HEK293 (cell line): ENCODE measurements at regions not wholly inside any gene's neighbourhood (a gene's known extent, or its start where the extent isn't known, plus 50 kb on each side); places are given as distances from the start of the nearest gene placed in this dataset.
A peak's percentile ranks its signal among the peaks of the same experiment; 100 is the strongest.

ENCODE experiments used
- CTCF ChIA-PET: fragments of 350-600 bp; formaldehyde crosslinking; extraction: SDS; loops from one replicate; lab custom pipeline; 2021; ENCODE audit warnings: antibody characterized with exemption; lab: Yijun Ruan, JAX
- POLR2A ChIA-PET: fragments of 300-600 bp; formaldehyde crosslinking; extraction: SDS; loops from one replicate; lab custom pipeline; 2020; ENCODE audit warnings: antibody characterized with exemption, inconsistent platforms; lab: Yijun Ruan, JAX
- H3K27ac ChIP-seq: fragments of 200-500 bp; sonication (Bioruptor generic); 2 replicates; pipeline ENCODE4 v1.5.1; 2014; ENCODE audit warnings: low read depth, low read length, control low read depth, inconsistent platforms; ENCODE audit errors: extremely low read depth
- H3K36me3 ChIP-seq, 2 experiments: fragments of 200-500 bp in 1 of 2; sonication (Bioruptor generic) in 1 of 2; 1 replicate in 1 of 2; 2 replicates in 1 of 2; pipeline ENCODE4 v1.5.1; 2014 to 2017; ENCODE audit warnings: inconsistent platforms in 2 of 2, low read length in 2 of 2; ENCODE audit not compliant: control insufficient read depth in 2 of 2, insufficient read depth in 1 of 2
- H3K4me1 ChIP-seq: fragments of 200-500 bp; sonication (Bioruptor generic); 2 replicates; pipeline ENCODE4 v1.5.1; 2014; ENCODE audit warnings: mild to moderate bottlenecking, low read length, inconsistent platforms; ENCODE audit not compliant: control insufficient read depth, insufficient read depth
- H3K4me3 ChIP-seq: 2 replicates; pipeline ENCODE4 v1.5.1; 2011; ENCODE audit warnings: low read depth, mild to moderate bottlenecking, control low read depth, low read length, moderate library complexity
- H3K9me3 ChIP-seq: fragments of 200-500 bp; sonication (Bioruptor generic); 2 replicates; pipeline ENCODE4 v1.5.1; 2014; ENCODE audit warnings: low read depth, low read length, inconsistent platforms; ENCODE audit not compliant: control insufficient read depth, insufficient read depth
- EGR2 ChIP-seq: fragments of 450-650 bp; formaldehyde crosslinking; IDR thresholded peaks from 2 replicates; pipeline ENCODE4 v1.5.1; 2016; ENCODE audit warnings: low read depth, missing biosample characterization, missing genetic modification characterization
- PRDM10 ChIP-seq: fragments of 450-650 bp; formaldehyde crosslinking; IDR thresholded peaks from 2 replicates; pipeline ENCODE4 v1.5.1; 2016; ENCODE audit warnings: missing biosample characterization, missing genetic modification characterization
- TCF7L2 ChIP-seq: IDR thresholded peaks from 2 replicates; pipeline ENCODE4 v1.6.1; 2011; ENCODE audit warnings: low read depth, mild to moderate bottlenecking, inconsistent platforms, low read length, moderate library complexity, borderline replicate concordance
- ZFP3 ChIP-seq: fragments of 450-650 bp; formaldehyde crosslinking; IDR thresholded peaks from 2 replicates; pipeline ENCODE4 v1.5.1; 2016; ENCODE audit warnings: low read depth, missing biosample characterization, missing genetic modification characterization
- ZNF10 ChIP-seq: fragments of 450-650 bp; formaldehyde crosslinking; IDR thresholded peaks from 2 replicates; pipeline ENCODE4 v1.5.1; 2017; ENCODE audit warnings: missing biosample characterization, missing genetic modification characterization
- ZNF239 ChIP-seq: fragments of 450-650 bp; formaldehyde crosslinking; IDR thresholded peaks from 2 replicates; pipeline ENCODE4 v1.5.1; 2016; ENCODE audit warnings: missing biosample characterization, missing genetic modification characterization
- ZNF362 ChIP-seq: fragments of 450-650 bp; formaldehyde crosslinking; IDR thresholded peaks from 2 replicates; pipeline ENCODE4 v1.5.1; 2016; ENCODE audit warnings: missing biosample characterization, missing genetic modification characterization
- ZNF416 ChIP-seq: fragments of 450-650 bp; formaldehyde crosslinking; IDR thresholded peaks from 2 replicates; pipeline ENCODE4 v1.5.1; 2016; ENCODE audit warnings: missing biosample characterization, missing genetic modification characterization
- ZNF560 ChIP-seq: fragments of 450-650 bp; formaldehyde crosslinking; IDR thresholded peaks from 2 replicates; pipeline ENCODE4 v1.5.1; 2017; ENCODE audit warnings: missing biosample characterization, missing genetic modification characterization, borderline replicate concordance
- ZNF610 ChIP-seq: fragments of 450-650 bp; formaldehyde crosslinking; IDR thresholded peaks from 2 replicates; pipeline ENCODE4 v1.5.1; 2016; ENCODE audit warnings: missing biosample characterization, missing genetic modification characterization, borderline replicate concordance
- ZNF654 ChIP-seq: fragments of 450-650 bp; formaldehyde crosslinking; IDR thresholded peaks from 2 replicates; pipeline ENCODE4 v1.5.1; 2016; ENCODE audit warnings: low read depth, missing biosample characterization, missing genetic modification characterization
- ZNF747 ChIP-seq: fragments of 450-650 bp; formaldehyde crosslinking; IDR thresholded peaks from 2 replicates; pipeline ENCODE4 v1.5.1; 2016; ENCODE audit warnings: missing biosample characterization, missing genetic modification characterization
- ZNF830 ChIP-seq: fragments of 450-650 bp; IDR thresholded peaks from 2 replicates; pipeline ENCODE4 v1.5.0; 2018; ENCODE audit warnings: missing biosample characterization, missing genetic modification characterization, low read depth, mild to moderate bottlenecking, moderate library complexity
- TF ChIP-seq, protein P1 (sequence below): fragments of 450-650 bp; formaldehyde crosslinking; IDR thresholded peaks from 2 replicates; pipeline ENCODE4 v1.5.1; 2016; ENCODE audit warnings: missing biosample characterization, missing genetic modification characterization
- TF ChIP-seq, protein P2 (sequence below): fragments of 450-650 bp; formaldehyde crosslinking; IDR thresholded peaks from 2 replicates; pipeline ENCODE4 v1.5.1; 2017; ENCODE audit warnings: missing biosample characterization, missing genetic modification characterization

DNA sequence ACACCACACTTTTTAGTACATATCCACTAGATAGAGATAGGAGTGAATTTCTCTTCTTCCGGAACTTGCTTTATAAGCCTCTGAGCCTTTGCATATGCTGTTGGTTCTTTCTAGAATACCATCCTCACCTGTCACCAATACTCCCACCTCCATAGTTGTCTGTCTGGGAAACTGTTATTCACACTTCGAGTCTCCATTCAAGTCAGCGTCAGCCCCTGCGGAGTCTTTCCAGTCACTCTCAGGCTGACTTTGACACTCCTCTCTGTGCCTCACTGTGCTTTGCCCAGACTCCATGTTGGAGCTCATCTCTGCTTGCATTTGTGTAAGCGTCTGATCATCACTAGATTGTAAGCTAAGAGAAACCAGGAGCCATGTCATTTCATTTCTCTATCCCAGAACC is 66.5 kb upstream of the NRBF2 start:
- POLR2A ChIA-PET = no interaction called here
- CTCF ChIA-PET = interaction anchor here (0.9 kb wide), 1 partner anchor 14 kb away, joined by 3 read pairs; no protein-coding TSS in a partner anchor
- H3K27ac ChIP-seq = no peak overlapping the region

GRCh38 chr10:63064706-63065105 is 68.4 kb upstream of the NRBF2 start:
- Histone ChIP-seq H3K36me3 (no peaks in the 10 kb centered on the region), H3K9me3 (no peaks in the 10 kb centered on the region), H3K4me1 (no peaks in the 10 kb centered on the region), H3K4me3 (no peak overlapping the region), H3K27ac (no peak overlapping the region)
- ChIA-PET CTCF (interaction anchor here (1.2 to 1.5 kb wide), 2 partner anchors 14 to 20 kb away, joined by 4 read pairs; no protein-coding TSS in a partner anchor), POLR2A (no interaction called here)
- no peak for TF ChIP-seq ZNF654 (tag by site-specific recombination)
- TF ChIP-seq EGR2 = 0 out of 2 replicates have a peak, but pooled peaks have one; percentile 20

More for the DNA sequence above, 66.5 kb upstream of the NRBF2 start:
- H3K4me3 ChIP-seq = no peak overlapping the region
- H3K4me1 ChIP-seq = no peaks in the 10 kb centered on the region
- no peaks in the 10 kb centered on the region for H3K9me3 ChIP-seq
- TF ChIP-seq ZNF830 (no peak), TCF7L2 (no peak), ZNF10 (no peak), ZNF416 (tag by site-specific recombination) (no peak), ZNF560 (tag by site-specific recombination) (no peak)
- TF ChIP-seq, protein P1, sequence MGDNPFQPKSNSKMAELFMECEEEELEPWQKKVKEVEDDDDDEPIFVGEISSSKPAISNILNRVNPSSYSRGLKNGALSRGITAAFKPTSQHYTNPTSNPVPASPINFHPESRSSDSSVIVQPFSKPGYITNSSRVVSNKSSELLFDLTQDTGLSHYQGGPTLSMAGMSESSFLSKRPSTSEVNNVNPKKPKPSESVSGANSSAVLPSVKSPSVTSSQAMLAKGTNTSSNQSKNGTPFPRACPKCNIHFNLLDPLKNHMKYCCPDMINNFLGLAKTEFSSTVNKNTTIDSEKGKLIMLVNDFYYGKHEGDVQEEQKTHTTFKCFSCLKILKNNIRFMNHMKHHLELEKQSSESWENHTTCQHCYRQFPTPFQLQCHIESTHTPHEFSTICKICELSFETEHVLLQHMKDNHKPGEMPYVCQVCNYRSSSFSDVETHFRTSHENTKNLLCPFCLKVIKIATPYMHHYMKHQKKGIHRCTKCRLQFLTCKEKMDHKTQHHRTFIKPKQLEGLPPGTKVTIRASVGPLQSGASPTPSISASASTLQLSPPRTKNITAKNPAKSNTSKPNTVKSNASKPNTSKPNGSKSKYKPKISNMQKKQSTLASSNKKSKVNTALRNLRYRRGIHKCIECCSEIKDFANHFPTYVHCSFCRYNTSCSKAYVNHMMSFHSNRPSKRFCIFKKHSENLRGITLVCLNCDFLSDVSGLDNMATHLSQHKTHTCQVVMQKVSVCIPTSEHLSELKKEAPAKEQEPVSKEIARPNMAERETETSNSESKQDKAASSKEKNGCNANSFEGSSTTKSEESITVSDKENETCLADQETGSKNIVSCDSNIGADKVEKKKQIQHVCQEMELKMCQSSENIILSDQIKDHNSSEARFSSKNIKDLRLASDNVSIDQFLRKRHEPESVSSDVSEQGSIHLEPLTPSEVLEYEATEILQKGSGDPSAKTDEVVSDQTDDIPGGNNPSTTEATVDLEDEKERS (tag by site-specific recombination) = no peak
- TF ChIP-seq, all 188 proteins: peak for 0
- no peaks in the 10 kb centered on the region for H3K36me3 ChIP-seq

DNA sequence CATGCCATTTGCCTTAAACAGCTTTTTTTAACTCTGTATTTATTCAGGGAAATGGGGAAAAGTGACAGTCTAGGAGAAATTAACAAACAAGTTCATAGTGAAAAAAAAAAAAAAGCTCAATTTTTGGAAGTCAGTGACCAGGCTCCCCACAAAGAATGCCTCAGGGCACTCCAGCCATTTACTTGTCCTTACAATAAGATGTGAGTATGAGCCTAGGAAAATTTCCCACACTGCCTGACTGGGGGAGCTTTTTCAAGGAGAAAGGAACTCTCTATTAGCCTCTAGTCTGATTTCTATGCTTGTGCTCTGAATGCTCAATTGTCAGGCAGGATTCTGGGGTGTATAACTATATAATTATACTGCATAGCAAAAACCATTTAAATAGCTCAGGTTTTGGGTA is 74.9 kb upstream of the NRBF2 start:
- Histone ChIP-seq H3K4me3 (no peak overlapping the region), H3K36me3 (no peaks in the 10 kb centered on the region), H3K27ac (no peak overlapping the region), H3K4me1 (no peaks in the 10 kb centered on the region), H3K9me3 (no peaks in the 10 kb centered on the region)
- ChIA-PET CTCF (no interaction called here), POLR2A (interaction anchor here (0.6 kb wide), 1 partner anchor 258 kb away, joined by 3 read pairs; no protein-coding TSS in a partner anchor)
- TF ChIP-seq ZNF610 (tag by site-specific recombination) = no peak
- TF ChIP-seq, protein P2, sequence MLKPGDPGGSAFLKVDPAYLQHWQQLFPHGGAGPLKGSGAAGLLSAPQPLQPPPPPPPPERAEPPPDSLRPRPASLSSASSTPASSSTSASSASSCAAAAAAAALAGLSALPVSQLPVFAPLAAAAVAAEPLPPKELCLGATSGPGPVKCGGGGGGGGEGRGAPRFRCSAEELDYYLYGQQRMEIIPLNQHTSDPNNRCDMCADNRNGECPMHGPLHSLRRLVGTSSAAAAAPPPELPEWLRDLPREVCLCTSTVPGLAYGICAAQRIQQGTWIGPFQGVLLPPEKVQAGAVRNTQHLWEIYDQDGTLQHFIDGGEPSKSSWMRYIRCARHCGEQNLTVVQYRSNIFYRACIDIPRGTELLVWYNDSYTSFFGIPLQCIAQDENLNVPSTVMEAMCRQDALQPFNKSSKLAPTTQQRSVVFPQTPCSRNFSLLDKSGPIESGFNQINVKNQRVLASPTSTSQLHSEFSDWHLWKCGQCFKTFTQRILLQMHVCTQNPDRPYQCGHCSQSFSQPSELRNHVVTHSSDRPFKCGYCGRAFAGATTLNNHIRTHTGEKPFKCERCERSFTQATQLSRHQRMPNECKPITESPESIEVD (tag by site-specific recombination) = no peak
- no peak for TF ChIP-seq ZNF747
- TF ChIP-seq PRDM10 (tag by site-specific recombination) = no peak
- no peak for TF ChIP-seq ZNF239 (tag by site-specific recombination)
- no peak for TF ChIP-seq ZFP3 (tag by site-specific recombination)
- no peak for TF ChIP-seq ZNF362 (tag by site-specific recombination)
